Gastroesophageal sphincter (tissue), 4 donors: ENCODE measurements at regions not wholly inside any gene's neighbourhood (a gene's known extent, or its start where the extent isn't known, plus 50 kb on each side); places are given as distances from the start of the nearest gene placed in this dataset.

Experiments used
- ATAC-seq: fragments of 150-250 bp; one replicate; pipeline ENCODE4 v1.9.1; 2016; ENCODE audit warnings: mild to moderate bottlenecking, moderate library complexity
- H3K27ac ChIP-seq, 4 donors: fragments of 200-600 bp; sonication (generic) in 3 of 4; 1 replicate in 3 of 4; 2 replicates in 1 of 4; pipeline ENCODE4 v1.5.1; 2016 to 2019
- H3K27me3 ChIP-seq: fragments of 200-600 bp; sonication (generic); one replicate; pipeline ENCODE4 v1.5.1; 2019
- H3K36me3 ChIP-seq, 2 donors: fragments of 200-600 bp; sonication (generic); one replicate each; pipeline ENCODE4 v1.5.1; 2019; ENCODE audit warnings: control low read depth in 1 of 2
- H3K4me1 ChIP-seq, 3 donors: fragments of 200-600 bp; sonication (generic); 1 replicate in 2 of 3; 2 replicates in 1 of 3; pipeline ENCODE4 v1.5.1; 2016 to 2019; ENCODE audit warnings: control low read depth in 2 of 3
- H3K4me3 ChIP-seq, 2 donors: fragments of 200-600 bp; sonication (generic); one replicate each; pipeline ENCODE4 v1.5.1; 2019; ENCODE audit warnings: mild to moderate bottlenecking in 1 of 2, moderate library complexity in 1 of 2
- H3K9me3 ChIP-seq, 3 donors: fragments of 200-600 bp; sonication (generic); one replicate each; pipeline ENCODE4 v1.5.1; 2017 to 2019; ENCODE audit warnings: control low read depth in 2 of 3
- EP300 ChIP-seq: sonication (generic); formaldehyde crosslinking; IDR thresholded peaks from one replicate; pipeline ENCODE4 v1.6.1; 2017; ENCODE audit warnings: antibody characterized with exemption, mild to moderate bottlenecking
- POLR2A ChIP-seq, 2 donors: fragments of 450-650 bp; IDR thresholded peaks; one replicate each; pipeline ENCODE4 v1.6.1; 2017; ENCODE audit warnings: antibody characterized with exemption in 2 of 2, mild to moderate bottlenecking in 2 of 2, moderate library complexity in 1 of 2
- POLR2AphosphoS5 ChIP-seq: sonication (generic); formaldehyde crosslinking; IDR thresholded peaks from one replicate; pipeline ENCODE4 v1.6.1; 2017; ENCODE audit warnings: antibody characterized with exemption
- WGBS, 2 donors: methylation state at CpG; one replicate each; pipeline ENCODE4 v1.1.5; 2018; ENCODE audit warnings: low coverage in 1 of 2; 5-methylcytosine and 5-hydroxymethylcytosine counted together
- TF ChIP-seq, protein P1 (sequence below), 4 experiments: fragments of 200-600 bp in 2 of 4; fragments of 450-650 bp in 2 of 4; sonication (generic) in 1 of 4; IDR thresholded peaks; one replicate each; pipeline ENCODE4 v1.5.1; 2017 to 2019; ENCODE audit warnings: antibody characterized with exemption in 4 of 4, mild to moderate bottlenecking in 2 of 4, moderate library complexity in 2 of 4

DNA sequence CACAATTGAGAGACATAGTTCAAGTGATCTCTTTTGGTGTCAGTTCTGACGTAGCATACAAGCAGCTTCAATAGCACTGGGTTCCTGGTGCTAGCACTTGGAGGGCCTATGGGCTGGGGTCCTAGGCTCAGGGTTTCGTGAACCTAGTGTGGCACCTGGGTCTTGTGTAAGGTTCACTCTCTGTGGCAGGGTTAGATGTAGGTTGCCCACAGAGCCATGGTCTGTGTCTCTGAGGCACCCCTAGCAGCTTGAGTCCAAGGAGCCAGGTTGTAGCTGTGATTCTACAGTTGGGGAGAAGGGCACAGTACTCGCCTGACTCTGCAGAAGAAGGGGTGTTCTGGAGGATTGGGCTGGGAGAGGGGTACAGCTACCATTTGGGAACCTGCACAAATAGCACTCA, 282.6 kb upstream of the LRRC3B start:
- no peak overlapping the region for H3K27ac ChIP-seq
- WGBS, 2 donors: 60 to 79% methylated on average over 1 to 2 of the region's 3 CpGs
- ATAC-seq: no peak

DNA sequence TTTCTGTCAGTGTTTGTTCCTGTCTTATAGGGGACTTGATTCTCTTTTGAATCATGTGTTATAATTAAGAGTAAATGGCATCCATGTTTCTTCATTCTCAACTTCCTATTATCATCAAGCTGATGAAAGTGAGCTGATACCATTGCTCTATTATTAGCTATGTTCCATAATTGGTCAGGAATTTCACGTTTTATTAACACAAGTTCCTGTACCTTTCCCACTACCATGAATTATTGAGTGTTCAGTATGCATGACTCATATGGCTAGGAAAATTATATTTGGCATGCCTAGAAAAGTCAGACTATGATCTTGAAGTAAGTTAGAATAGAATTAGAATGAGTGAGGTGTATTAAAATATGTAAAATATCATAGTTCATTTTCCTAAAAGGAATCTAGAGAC, 278.9 kb upstream of the LRRC3B start:
- H3K4me3 ChIP-seq: no peak overlapping the region
- no peak for ATAC-seq
- TF ChIP-seq, protein P1, sequence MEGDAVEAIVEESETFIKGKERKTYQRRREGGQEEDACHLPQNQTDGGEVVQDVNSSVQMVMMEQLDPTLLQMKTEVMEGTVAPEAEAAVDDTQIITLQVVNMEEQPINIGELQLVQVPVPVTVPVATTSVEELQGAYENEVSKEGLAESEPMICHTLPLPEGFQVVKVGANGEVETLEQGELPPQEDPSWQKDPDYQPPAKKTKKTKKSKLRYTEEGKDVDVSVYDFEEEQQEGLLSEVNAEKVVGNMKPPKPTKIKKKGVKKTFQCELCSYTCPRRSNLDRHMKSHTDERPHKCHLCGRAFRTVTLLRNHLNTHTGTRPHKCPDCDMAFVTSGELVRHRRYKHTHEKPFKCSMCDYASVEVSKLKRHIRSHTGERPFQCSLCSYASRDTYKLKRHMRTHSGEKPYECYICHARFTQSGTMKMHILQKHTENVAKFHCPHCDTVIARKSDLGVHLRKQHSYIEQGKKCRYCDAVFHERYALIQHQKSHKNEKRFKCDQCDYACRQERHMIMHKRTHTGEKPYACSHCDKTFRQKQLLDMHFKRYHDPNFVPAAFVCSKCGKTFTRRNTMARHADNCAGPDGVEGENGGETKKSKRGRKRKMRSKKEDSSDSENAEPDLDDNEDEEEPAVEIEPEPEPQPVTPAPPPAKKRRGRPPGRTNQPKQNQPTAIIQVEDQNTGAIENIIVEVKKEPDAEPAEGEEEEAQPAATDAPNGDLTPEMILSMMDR (IDR thresholded peaks at IDR 0.05): no peak
- TF ChIP-seq POLR2A (IDR thresholded peaks at IDR 0.05): no peak
- no peaks in the 10 kb centered on the region for H3K36me3 ChIP-seq
- no peak overlapping the region for H3K27ac ChIP-seq
- H3K27me3 ChIP-seq: no peaks in the 10 kb centered on the region
- 15 to 20% methylated on average over 1 of the region's 1 CpG for whole genome bisulfite sequencing, 2 donors
- no peaks in the 10 kb centered on the region for H3K4me1 ChIP-seq
- H3K9me3 ChIP-seq: peaks cover 0 to 4% (median 0%) of the 10 kb centered on the region in 3 donors

More for the DNA sequence above, 282.6 kb upstream of the LRRC3B start:
- no peaks in the 10 kb centered on the region for H3K27me3 ChIP-seq
- no peaks in the 10 kb centered on the region for H3K36me3 ChIP-seq
- no peak for TF ChIP-seq POLR2AphosphoS5
- TF ChIP-seq, protein P1 (IDR thresholded peaks at IDR 0.05): no peak
- TF ChIP-seq POLR2A (IDR thresholded peaks at IDR 0.05): no peak
- no peak for TF ChIP-seq EP300
- H3K4me1 ChIP-seq: no peaks in the 10 kb centered on the region
- H3K9me3 ChIP-seq: no peaks in the 10 kb centered on the region
- no peak overlapping the region for H3K4me3 ChIP-seq

DNA sequence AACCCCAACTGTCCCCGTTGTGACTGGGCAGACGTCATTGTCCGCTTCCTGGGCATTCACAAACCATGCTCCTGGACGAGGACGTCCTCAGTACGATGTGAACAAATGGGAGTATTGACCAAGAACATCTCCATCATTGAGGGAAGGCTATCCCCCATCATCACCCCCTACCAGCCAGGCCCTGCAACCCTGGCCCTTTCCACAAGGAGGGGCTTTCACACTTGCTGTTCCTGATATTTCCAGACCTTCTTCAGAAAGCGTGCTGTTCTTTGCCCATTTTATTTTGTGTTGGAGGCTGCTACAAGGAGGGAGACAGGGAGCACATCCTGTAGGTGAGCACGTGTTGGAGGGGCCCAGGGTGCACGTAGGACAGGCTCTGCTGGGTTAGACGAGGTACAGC, 277.0 kb upstream of the LRRC3B start:
- Histone ChIP-seq H3K27me3 (no peaks in the 10 kb centered on the region), H3K27ac (no peak overlapping the region), H3K9me3 (peaks cover 0 to 7% (median 0%) of the 10 kb centered on the region in 3 donors), H3K4me3 (no peak overlapping the region), H3K36me3 (no peaks in the 10 kb centered on the region), H3K4me1 (no peaks in the 10 kb centered on the region)
- no peak for TF ChIP-seq EP300
- no peak for TF ChIP-seq POLR2AphosphoS5
- WGBS, 2 donors: 84 to 87% methylated on average over 7 to 8 of the region's 10 CpGs
- ATAC-seq: no peak

DNA sequence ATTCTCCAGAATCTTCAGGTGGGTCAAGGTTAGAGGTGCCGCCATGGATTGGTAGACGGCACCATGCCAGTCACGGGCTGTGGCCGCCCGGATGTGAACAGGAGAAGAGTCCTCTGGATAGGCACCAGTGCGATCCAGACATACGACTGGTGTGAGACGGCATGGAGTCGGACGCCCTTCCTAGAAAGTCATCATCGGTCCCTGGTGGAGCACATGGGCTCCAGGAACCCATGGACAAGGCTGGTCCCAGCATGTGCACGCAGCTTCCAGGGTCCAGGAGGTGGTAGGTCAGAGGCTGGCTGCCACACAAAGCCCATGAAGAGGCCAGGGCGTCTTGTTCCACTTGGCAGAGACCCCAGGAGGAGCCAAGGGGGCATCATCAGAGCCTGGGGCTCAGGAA, 276.1 kb upstream of the LRRC3B start:
- H3K4me1 ChIP-seq: no peaks in the 10 kb centered on the region
- H3K9me3 ChIP-seq: peaks cover 0 to 13% (median 0%) of the 10 kb centered on the region in 3 donors
- no peaks in the 10 kb centered on the region for H3K27me3 ChIP-seq
- no peak overlapping the region for H3K4me3 ChIP-seq
- no peaks in the 10 kb centered on the region for H3K36me3 ChIP-seq
- 96% methylated on average over 11 of the region's 13 CpGs; no CpG with 5 or more reads in 1 of the 2 donors for WGBS, 2 donors
- H3K27ac ChIP-seq: no peak overlapping the region
- TF ChIP-seq POLR2AphosphoS5: no peak
- TF ChIP-seq POLR2A (IDR thresholded peaks at IDR 0.05): no peak
- TF ChIP-seq, protein P1 (IDR thresholded peaks at IDR 0.05): no peak
- no peak for TF ChIP-seq EP300
- ATAC-seq: no peak

DNA sequence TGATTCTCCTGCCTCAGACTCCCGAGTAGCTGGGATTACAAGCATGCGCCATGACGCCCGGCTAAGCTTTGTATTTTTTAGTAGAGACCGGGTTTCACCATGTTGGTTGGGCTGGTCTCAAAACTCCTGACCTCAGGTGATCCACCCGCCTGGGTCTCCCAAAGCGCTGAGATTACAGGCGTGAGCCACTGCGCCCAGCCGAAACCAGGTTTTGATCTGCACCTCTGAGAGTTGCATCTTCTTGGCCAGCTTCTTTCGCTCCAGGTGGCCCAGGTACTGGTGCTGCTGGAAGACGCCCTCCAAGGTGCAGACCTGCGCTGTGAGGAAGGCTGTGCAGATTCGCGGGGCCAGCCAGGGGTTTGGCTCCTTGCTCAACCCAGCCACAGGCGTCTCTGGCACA, 275.4 kb upstream of the LRRC3B start:
- Histone ChIP-seq H3K4me1 (no peaks in the 10 kb centered on the region), H3K9me3 (peaks cover 0 to 13% (median 0%) of the 10 kb centered on the region in 3 donors), H3K27ac (no peak overlapping the region), H3K36me3 (no peaks in the 10 kb centered on the region), H3K4me3 (no peak overlapping the region), H3K27me3 (no peaks in the 10 kb centered on the region)
- TF ChIP-seq POLR2A (IDR thresholded peaks at IDR 0.05) (no peak), POLR2AphosphoS5 (no peak), EP300 (no peak)
- TF ChIP-seq, protein P1 (IDR thresholded peaks at IDR 0.05): no peak
- whole genome bisulfite sequencing, 2 donors: 100% methylated on average over 1 of the region's 16 CpGs; no CpG with 5 or more reads in 1 of the 2 donors
- no peak for ATAC-seq
